ENCODE measurements at regions not wholly inside any gene's neighbourhood (a gene's known extent, or its start where the extent isn't known, plus 50 kb on each side); places are given as distances from the start of the nearest gene placed in this dataset.
"Not testable (repeated sequence)": the region's sequence is repeated elsewhere in the genome, so short reads cannot be mapped to it uniquely, and the experiment has no call there.

GRCh38 chr2:57418859-57419346, 627.7 kb upstream of the VRK2 start:
- H3K27me3 Mint-ChIP-seq (ENCODE audit: low read depth in 3 of 3); H3K36me3 Mint-ChIP-seq; H3K4me3 Mint-ChIP-seq; H3K4me1 Mint-ChIP-seq; DNase-seq; H3K27ac Mint-ChIP-seq: not testable (repeated sequence)
- peaks cover 6 to 40% (median 15%) of the 10 kb centered on the region in 6 donors for H3K9me3 Mint-ChIP-seq

GRCh38 chr2:57429831-57430230, 616.8 kb upstream of the VRK2 start:
- Mint-ChIP-seq H3K4me1 (no peaks in the 10 kb centered on the region), H3K27ac (no peak overlapping the region), H3K27me3 (ENCODE audit: low read depth in 3 of 3) (no peaks in the 10 kb centered on the region), H3K9me3 (peaks cover 5 to 39% (median 15%) of the 10 kb centered on the region in 6 donors), H3K4me3 (no peak overlapping the region), H3K36me3 (no peaks in the 10 kb centered on the region)
- no peak for DNase-seq

GRCh38 chr2:57432528-57432927, 614.1 kb upstream of the VRK2 start:
- no peaks in the 10 kb centered on the region for H3K27me3 Mint-ChIP-seq (ENCODE audit: low read depth in 3 of 3)
- H3K9me3 Mint-ChIP-seq, result peaks cover 8 to 31% (median 18%) of the 10 kb centered on the region in 6 donors
- no peaks in the 10 kb centered on the region for H3K4me1 Mint-ChIP-seq
- no peaks in the 10 kb centered on the region for H3K36me3 Mint-ChIP-seq
- DNase-seq, result no peak
- no peak overlapping the region for H3K27ac Mint-ChIP-seq
- no peak overlapping the region for H3K4me3 Mint-ChIP-seq

- no peak overlapping the region for H3K4me3 Mint-ChIP-seq
- H3K9me3 Mint-ChIP-seq, result peaks cover 8 to 32% (median 18%) of the 10 kb centered on the region in 6 donors
- no peaks in the 10 kb centered on the region for H3K36me3 Mint-ChIP-seq
- H3K27ac Mint-ChIP-seq, result no peak overlapping the region
- no peak for DNase-seq
- H3K4me1 Mint-ChIP-seq, result no peaks in the 10 kb centered on the region
- peaks cover 0 to 2% (median 0%) of the 10 kb centered on the region in 3 donors for H3K27me3 Mint-ChIP-seq (ENCODE audit: low read depth in 3 of 3)
Observed at GRCh38 chr2:57434441-57434840, 612.2 kb upstream of the VRK2 start.

GRCh38 chr2:57434972-57435371, 611.6 kb upstream of the VRK2 start:
- no peak overlapping the region for H3K27ac Mint-ChIP-seq

GRCh38 chr2:57437077-57437476, 609.5 kb upstream of the VRK2 start:
- no peaks in the 10 kb centered on the region for H3K4me1 Mint-ChIP-seq
- H3K4me3 Mint-ChIP-seq, result no peak overlapping the region
- H3K36me3 Mint-ChIP-seq, result no peaks in the 10 kb centered on the region
- no peak overlapping the region for H3K27ac Mint-ChIP-seq
- peaks cover 5 to 28% (median 13%) of the 10 kb centered on the region in 6 donors for H3K9me3 Mint-ChIP-seq
- H3K27me3 Mint-ChIP-seq (ENCODE audit: low read depth in 3 of 3), result peaks cover 0 to 2% (median 0%) of the 10 kb centered on the region in 3 donors
- no peak for DNase-seq

More at GRCh38 chr2:57434972-57435371, 611.6 kb upstream of the VRK2 start:
- Mint-ChIP-seq H3K27me3 (ENCODE audit: low read depth in 3 of 3) (peaks cover 0 to 2% (median 0%) of the 10 kb centered on the region in 3 donors), H3K4me3 (no peak overlapping the region), H3K9me3 (peaks cover 5 to 32% (median 18%) of the 10 kb centered on the region in 6 donors), H3K4me1 (no peaks in the 10 kb centered on the region), H3K36me3 (no peaks in the 10 kb centered on the region)
- DNase-seq, result no peak

- Mint-ChIP-seq H3K4me3 (no peak overlapping the region), H3K9me3 (peaks cover 5 to 31% (median 17%) of the 10 kb centered on the region in 6 donors), H3K27ac (no peak overlapping the region), H3K27me3 (ENCODE audit: low read depth in 3 of 3) (peaks cover 0 to 2% (median 0%) of the 10 kb centered on the region in 3 donors), H3K4me1 (no peaks in the 10 kb centered on the region), H3K36me3 (no peaks in the 10 kb centered on the region)
- DNase-seq, result no peak
Observed at GRCh38 chr2:57440437-57440836, 606.2 kb upstream of the VRK2 start.

GRCh38 chr2:57443086-57443485, 603.5 kb upstream of the VRK2 start:
- DNase-seq, result no peak
- peaks cover 3 to 35% (median 14%) of the 10 kb centered on the region in 6 donors for H3K9me3 Mint-ChIP-seq
- H3K36me3 Mint-ChIP-seq, result no peaks in the 10 kb centered on the region
- peaks cover 0 to under 1% (median 0%) of the 10 kb centered on the region in 3 donors for H3K27me3 Mint-ChIP-seq (ENCODE audit: low read depth in 3 of 3)
- H3K4me1 Mint-ChIP-seq, result no peaks in the 10 kb centered on the region
- no peak overlapping the region for H3K27ac Mint-ChIP-seq
- no peak overlapping the region for H3K4me3 Mint-ChIP-seq

GRCh38 chr2:57443973-57444521, 602.6 kb upstream of the VRK2 start:
- no peaks in the 10 kb centered on the region for H3K4me1 Mint-ChIP-seq
- peaks cover 3 to 39% (median 14%) of the 10 kb centered on the region in 6 donors for H3K9me3 Mint-ChIP-seq
- no peak for DNase-seq
- no peaks in the 10 kb centered on the region for H3K36me3 Mint-ChIP-seq
- no peak overlapping the region for H3K4me3 Mint-ChIP-seq
- H3K27ac Mint-ChIP-seq, result no peak overlapping the region
- no peaks in the 10 kb centered on the region for H3K27me3 Mint-ChIP-seq (ENCODE audit: low read depth in 3 of 3)

GRCh38 chr2:57444752-57445430, 601.7 kb upstream of the VRK2 start:
- Mint-ChIP-seq H3K4me1 (no peaks in the 10 kb centered on the region), H3K27ac (no peak overlapping the region), H3K4me3 (no peak overlapping the region), H3K27me3 (ENCODE audit: low read depth in 3 of 3) (no peaks in the 10 kb centered on the region), H3K36me3 (no peaks in the 10 kb centered on the region), H3K9me3 (peaks cover 2 to 43% (median 15%) of the 10 kb centered on the region in 6 donors)
- no peak for DNase-seq

GRCh38 chr2:57448816-57449215, 597.8 kb upstream of the VRK2 start:
- H3K27ac Mint-ChIP-seq, result no peak overlapping the region
- H3K27me3 Mint-ChIP-seq (ENCODE audit: low read depth in 3 of 3), result no peaks in the 10 kb centered on the region
- no peaks in the 10 kb centered on the region for H3K36me3 Mint-ChIP-seq
- no peak overlapping the region for H3K4me3 Mint-ChIP-seq
- no peaks in the 10 kb centered on the region for H3K4me1 Mint-ChIP-seq
- peaks cover 3 to 42% (median 12%) of the 10 kb centered on the region in 6 donors for H3K9me3 Mint-ChIP-seq
- DNase-seq, result no peak

GRCh38 chr2:57450170-57450569, 596.4 kb upstream of the VRK2 start:
- no peaks in the 10 kb centered on the region for H3K36me3 Mint-ChIP-seq
- H3K9me3 Mint-ChIP-seq, result peaks cover 3 to 37% (median 12%) of the 10 kb centered on the region in 6 donors
- H3K27me3 Mint-ChIP-seq (ENCODE audit: low read depth in 3 of 3), result no peaks in the 10 kb centered on the region
- no peak for DNase-seq
- no peaks in the 10 kb centered on the region for H3K4me1 Mint-ChIP-seq
- H3K4me3 Mint-ChIP-seq, result no peak overlapping the region
- H3K27ac Mint-ChIP-seq, result no peak overlapping the region

- H3K27ac Mint-ChIP-seq, result no peak overlapping the region
- no peaks in the 10 kb centered on the region for H3K4me1 Mint-ChIP-seq
- DNase-seq, result no peak
- H3K9me3 Mint-ChIP-seq, result peaks cover 7 to 38% (median 12%) of the 10 kb centered on the region in 6 donors
- no peak overlapping the region for H3K4me3 Mint-ChIP-seq
- H3K36me3 Mint-ChIP-seq, result no peaks in the 10 kb centered on the region
- H3K27me3 Mint-ChIP-seq (ENCODE audit: low read depth in 3 of 3), result no peaks in the 10 kb centered on the region
Observed at GRCh38 chr2:57452634-57453033, 594.0 kb upstream of the VRK2 start.

GRCh38 chr2:57453945-57454344, 592.7 kb upstream of the VRK2 start:
- Mint-ChIP-seq H3K36me3 (no peaks in the 10 kb centered on the region), H3K4me1 (no peaks in the 10 kb centered on the region), H3K4me3 (no peak overlapping the region), H3K27me3 (ENCODE audit: low read depth in 3 of 3) (no peaks in the 10 kb centered on the region), H3K27ac (no peak overlapping the region), H3K9me3 (peaks cover 8 to 46% (median 14%) of the 10 kb centered on the region in 6 donors)
- no peak for DNase-seq
